HL-60 (cell line): ENCODE measurements at regions not wholly inside any gene's neighbourhood (a gene's known extent, or its start where the extent isn't known, plus 50 kb on each side); places are given as distances from the start of the nearest gene placed in this dataset.

ENCODE experiments used
- GABPA ChIP-seq: IDR thresholded peaks from 2 replicates; pipeline ENCODE4 v1.6.1; 2012; ENCODE audit warnings: low read depth
- POLR2AphosphoS5 ChIP-seq: IDR thresholded peaks from 2 replicates; pipeline ENCODE4 v1.6.1; 2012; ENCODE audit warnings: low read depth
- SPI1 ChIP-seq: IDR thresholded peaks from 2 replicates; pipeline ENCODE4 v1.6.1; 2012; ENCODE audit warnings: low read depth, mild to moderate bottlenecking, borderline replicate concordance
- TF ChIP-seq, protein P1 (sequence below): IDR thresholded peaks from one replicate; pipeline ENCODE4 v1.5.1; 2011; ENCODE audit warnings: low read length, control low read depth, inconsistent platforms; ENCODE audit not compliant: insufficient read depth
- TF ChIP-seq, protein P2 (sequence below): IDR thresholded peaks from 2 replicates; pipeline ENCODE4 v1.6.1; 2012; ENCODE audit warnings: low read depth; ENCODE audit not compliant: insufficient replicate concordance

GRCh38 chr4:8732681-8733243 is 138.9 kb downstream of the HMX1 start:
- TF ChIP-seq, protein P1, sequence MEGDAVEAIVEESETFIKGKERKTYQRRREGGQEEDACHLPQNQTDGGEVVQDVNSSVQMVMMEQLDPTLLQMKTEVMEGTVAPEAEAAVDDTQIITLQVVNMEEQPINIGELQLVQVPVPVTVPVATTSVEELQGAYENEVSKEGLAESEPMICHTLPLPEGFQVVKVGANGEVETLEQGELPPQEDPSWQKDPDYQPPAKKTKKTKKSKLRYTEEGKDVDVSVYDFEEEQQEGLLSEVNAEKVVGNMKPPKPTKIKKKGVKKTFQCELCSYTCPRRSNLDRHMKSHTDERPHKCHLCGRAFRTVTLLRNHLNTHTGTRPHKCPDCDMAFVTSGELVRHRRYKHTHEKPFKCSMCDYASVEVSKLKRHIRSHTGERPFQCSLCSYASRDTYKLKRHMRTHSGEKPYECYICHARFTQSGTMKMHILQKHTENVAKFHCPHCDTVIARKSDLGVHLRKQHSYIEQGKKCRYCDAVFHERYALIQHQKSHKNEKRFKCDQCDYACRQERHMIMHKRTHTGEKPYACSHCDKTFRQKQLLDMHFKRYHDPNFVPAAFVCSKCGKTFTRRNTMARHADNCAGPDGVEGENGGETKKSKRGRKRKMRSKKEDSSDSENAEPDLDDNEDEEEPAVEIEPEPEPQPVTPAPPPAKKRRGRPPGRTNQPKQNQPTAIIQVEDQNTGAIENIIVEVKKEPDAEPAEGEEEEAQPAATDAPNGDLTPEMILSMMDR: no peak
- TF ChIP-seq, protein P2, sequence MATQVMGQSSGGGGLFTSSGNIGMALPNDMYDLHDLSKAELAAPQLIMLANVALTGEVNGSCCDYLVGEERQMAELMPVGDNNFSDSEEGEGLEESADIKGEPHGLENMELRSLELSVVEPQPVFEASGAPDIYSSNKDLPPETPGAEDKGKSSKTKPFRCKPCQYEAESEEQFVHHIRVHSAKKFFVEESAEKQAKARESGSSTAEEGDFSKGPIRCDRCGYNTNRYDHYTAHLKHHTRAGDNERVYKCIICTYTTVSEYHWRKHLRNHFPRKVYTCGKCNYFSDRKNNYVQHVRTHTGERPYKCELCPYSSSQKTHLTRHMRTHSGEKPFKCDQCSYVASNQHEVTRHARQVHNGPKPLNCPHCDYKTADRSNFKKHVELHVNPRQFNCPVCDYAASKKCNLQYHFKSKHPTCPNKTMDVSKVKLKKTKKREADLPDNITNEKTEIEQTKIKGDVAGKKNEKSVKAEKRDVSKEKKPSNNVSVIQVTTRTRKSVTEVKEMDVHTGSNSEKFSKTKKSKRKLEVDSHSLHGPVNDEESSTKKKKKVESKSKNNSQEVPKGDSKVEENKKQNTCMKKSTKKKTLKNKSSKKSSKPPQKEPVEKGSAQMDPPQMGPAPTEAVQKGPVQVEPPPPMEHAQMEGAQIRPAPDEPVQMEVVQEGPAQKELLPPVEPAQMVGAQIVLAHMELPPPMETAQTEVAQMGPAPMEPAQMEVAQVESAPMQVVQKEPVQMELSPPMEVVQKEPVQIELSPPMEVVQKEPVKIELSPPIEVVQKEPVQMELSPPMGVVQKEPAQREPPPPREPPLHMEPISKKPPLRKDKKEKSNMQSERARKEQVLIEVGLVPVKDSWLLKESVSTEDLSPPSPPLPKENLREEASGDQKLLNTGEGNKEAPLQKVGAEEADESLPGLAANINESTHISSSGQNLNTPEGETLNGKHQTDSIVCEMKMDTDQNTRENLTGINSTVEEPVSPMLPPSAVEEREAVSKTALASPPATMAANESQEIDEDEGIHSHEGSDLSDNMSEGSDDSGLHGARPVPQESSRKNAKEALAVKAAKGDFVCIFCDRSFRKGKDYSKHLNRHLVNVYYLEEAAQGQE: no peak
- TF ChIP-seq GABPA: no peak
- no peak for TF ChIP-seq POLR2AphosphoS5
- TF ChIP-seq SPI1: no peak
